ENCODE measurements at regions not wholly inside any gene's neighbourhood (a gene's known extent, or its start where the extent isn't known, plus 50 kb on each side); places are given as distances from the start of the nearest gene placed in this dataset.

GRCh38 chr2:119104414-119104813 lies 54.1 kb downstream of the C1QL2 start:
- H3K27ac Mint-ChIP-seq: no peak overlapping the region
- POLR2A ChIA-PET: no interaction called here
- no peak for ATAC-seq
- CTCF ChIA-PET: no interaction called here
- H3K9me3 Mint-ChIP-seq (ENCODE audit: insufficient read depth): no peaks in the 10 kb centered on the region
- no peak for DNase-seq
- no peaks in the 10 kb centered on the region for H3K4me1 Mint-ChIP-seq (ENCODE audit: low read depth)
- H3K27me3 Mint-ChIP-seq (ENCODE audit: low read depth): no peaks in the 10 kb centered on the region
- H3K4me3 Mint-ChIP-seq: no peak overlapping the region
- no peaks in the 10 kb centered on the region for H3K36me3 Mint-ChIP-seq (ENCODE audit: low read depth)

- Mint-ChIP-seq H3K27ac (no peak overlapping the region), H3K36me3 (ENCODE audit: low read depth) (no peaks in the 10 kb centered on the region), H3K4me1 (ENCODE audit: low read depth) (no peaks in the 10 kb centered on the region), H3K4me3 (no peak overlapping the region), H3K9me3 (ENCODE audit: insufficient read depth) (no peaks in the 10 kb centered on the region), H3K27me3 (ENCODE audit: low read depth) (no peaks in the 10 kb centered on the region)
- ATAC-seq (no peak), DNase-seq (no peak)
- POLR2A ChIA-PET: interaction anchor here (0.5 kb wide), 1 partner anchor 459 kb away, joined by 3 read pairs; no protein-coding TSS in a partner anchor
- CTCF ChIA-PET: no interaction called here
Observed at GRCh38 chr2:119102964-119103363, 55.6 kb downstream of the C1QL2 start.

- H3K27me3 Mint-ChIP-seq (ENCODE audit: low read depth): peaks cover 3% of the 10 kb centered on the region
- DNase-seq: no peak
- no peaks in the 10 kb centered on the region for H3K9me3 Mint-ChIP-seq (ENCODE audit: insufficient read depth)
- H3K4me1 Mint-ChIP-seq (ENCODE audit: low read depth): no peaks in the 10 kb centered on the region
- ChIA-PET CTCF (no interaction called here), POLR2A (no interaction called here)
- no peak for ATAC-seq
- H3K36me3 Mint-ChIP-seq (ENCODE audit: low read depth): no peaks in the 10 kb centered on the region
- no peak overlapping the region for H3K27ac Mint-ChIP-seq
- H3K4me3 Mint-ChIP-seq: no peak overlapping the region
Observed at GRCh38 chr2:119088416-119088815, 70.1 kb downstream of the C1QL2 start.

- ChIA-PET POLR2A (interaction anchor here (0.6 kb wide), 1 partner anchor 8 kb away, joined by 3 read pairs; no protein-coding TSS in a partner anchor), CTCF (no interaction called here)
- H3K4me1 Mint-ChIP-seq (ENCODE audit: low read depth): no peaks in the 10 kb centered on the region
- H3K9me3 Mint-ChIP-seq (ENCODE audit: insufficient read depth): no peaks in the 10 kb centered on the region
- H3K36me3 Mint-ChIP-seq (ENCODE audit: low read depth): no peaks in the 10 kb centered on the region
- ATAC-seq: no peak
- H3K27me3 Mint-ChIP-seq (ENCODE audit: low read depth): peaks cover 3% of the 10 kb centered on the region
- DNase-seq: no peak
- no peak overlapping the region for H3K4me3 Mint-ChIP-seq
- no peak overlapping the region for H3K27ac Mint-ChIP-seq
Observed at GRCh38 chr2:119086327-119086726, 72.2 kb downstream of the C1QL2 start.

- ATAC-seq (no peak), DNase-seq (no peak)
- ChIA-PET POLR2A (interaction anchor here (0.6 kb wide), 1 partner anchor 9 kb away, joined by 3 read pairs; no protein-coding TSS in a partner anchor), CTCF (no interaction called here)
- Mint-ChIP-seq H3K4me3 (no peak overlapping the region), H3K36me3 (ENCODE audit: low read depth) (no peaks in the 10 kb centered on the region), H3K27me3 (ENCODE audit: low read depth) (peaks cover 3% of the 10 kb centered on the region), H3K27ac (no peak overlapping the region), H3K4me1 (ENCODE audit: low read depth) (no peaks in the 10 kb centered on the region), H3K9me3 (ENCODE audit: insufficient read depth) (no peaks in the 10 kb centered on the region)
Observed at GRCh38 chr2:119085613-119086012, 72.9 kb downstream of the C1QL2 start.

- no peak overlapping the region for H3K27ac Mint-ChIP-seq
- POLR2A ChIA-PET: no interaction called here
- H3K36me3 Mint-ChIP-seq (ENCODE audit: low read depth): no peaks in the 10 kb centered on the region
- peaks cover 3% of the 10 kb centered on the region for H3K27me3 Mint-ChIP-seq (ENCODE audit: low read depth)
- DNase-seq (no peak), ATAC-seq (no peak)
- no peak overlapping the region for H3K4me3 Mint-ChIP-seq
- H3K9me3 Mint-ChIP-seq (ENCODE audit: insufficient read depth): no peaks in the 10 kb centered on the region
- CTCF ChIA-PET: no interaction called here
- no peaks in the 10 kb centered on the region for H3K4me1 Mint-ChIP-seq (ENCODE audit: low read depth)
Observed at GRCh38 chr2:119083416-119083815, 75.1 kb downstream of the C1QL2 start.

- ChIA-PET CTCF (no interaction called here), POLR2A (no interaction called here)
- H3K4me3 Mint-ChIP-seq: no peak overlapping the region
- peaks cover 3% of the 10 kb centered on the region for H3K27me3 Mint-ChIP-seq (ENCODE audit: low read depth)
- H3K9me3 Mint-ChIP-seq (ENCODE audit: insufficient read depth): no peaks in the 10 kb centered on the region
- no peaks in the 10 kb centered on the region for H3K4me1 Mint-ChIP-seq (ENCODE audit: low read depth)
- no peaks in the 10 kb centered on the region for H3K36me3 Mint-ChIP-seq (ENCODE audit: low read depth)
- ATAC-seq (no peak), DNase-seq (no peak)
- H3K27ac Mint-ChIP-seq: no peak overlapping the region
Observed at GRCh38 chr2:119082821-119083400, 75.6 kb downstream of the C1QL2 start.

- no peak for ATAC-seq
Observed at GRCh38 chr2:119078796-119079195, 79.8 kb downstream of the C1QL2 start.

GRCh38 chr2:119076713-119077112 lies 81.8 kb downstream of the C1QL2 start:
- ChIA-PET CTCF (no interaction called here), POLR2A (no interaction called here)
- Mint-ChIP-seq H3K4me3 (no peak overlapping the region), H3K27me3 (ENCODE audit: low read depth) (no peaks in the 10 kb centered on the region), H3K9me3 (ENCODE audit: insufficient read depth) (no peaks in the 10 kb centered on the region), H3K36me3 (ENCODE audit: low read depth) (no peaks in the 10 kb centered on the region), H3K4me1 (ENCODE audit: low read depth) (no peaks in the 10 kb centered on the region), H3K27ac (no peak overlapping the region)
- no peak for ATAC-seq
- DNase-seq: no peak

More at GRCh38 chr2:119078796-119079195, 79.8 kb downstream of the C1QL2 start:
- no peak for DNase-seq
- POLR2A ChIA-PET: no interaction called here
- Mint-ChIP-seq H3K9me3 (ENCODE audit: insufficient read depth) (no peaks in the 10 kb centered on the region), H3K4me3 (no peak overlapping the region), H3K36me3 (ENCODE audit: low read depth) (no peaks in the 10 kb centered on the region), H3K4me1 (ENCODE audit: low read depth) (no peaks in the 10 kb centered on the region), H3K27me3 (ENCODE audit: low read depth) (no peaks in the 10 kb centered on the region), H3K27ac (no peak overlapping the region)
- CTCF ChIA-PET: no interaction called here

GRCh38 chr2:119073213-119073612 lies 85.3 kb downstream of the C1QL2 start:
- ATAC-seq (no peak), DNase-seq (no peak)
- ChIA-PET POLR2A (no interaction called here), CTCF (no interaction called here)
- H3K27ac Mint-ChIP-seq: no peak overlapping the region
- H3K4me3 Mint-ChIP-seq: no peak overlapping the region
- H3K4me1 Mint-ChIP-seq (ENCODE audit: low read depth): no peaks in the 10 kb centered on the region
- no peaks in the 10 kb centered on the region for H3K9me3 Mint-ChIP-seq (ENCODE audit: insufficient read depth)
- no peaks in the 10 kb centered on the region for H3K36me3 Mint-ChIP-seq (ENCODE audit: low read depth)
- H3K27me3 Mint-ChIP-seq (ENCODE audit: low read depth): no peaks in the 10 kb centered on the region

GRCh38 chr2:119071476-119071875 lies 87.1 kb downstream of the C1QL2 start:
- no peaks in the 10 kb centered on the region for H3K27me3 Mint-ChIP-seq (ENCODE audit: low read depth)
- no peaks in the 10 kb centered on the region for H3K4me1 Mint-ChIP-seq (ENCODE audit: low read depth)
- H3K4me3 Mint-ChIP-seq: no peak overlapping the region
- no peaks in the 10 kb centered on the region for H3K36me3 Mint-ChIP-seq (ENCODE audit: low read depth)
- ChIA-PET CTCF (no interaction called here), POLR2A (no interaction called here)
- ATAC-seq: no peak
- no peaks in the 10 kb centered on the region for H3K9me3 Mint-ChIP-seq (ENCODE audit: insufficient read depth)
- DNase-seq: no peak
- H3K27ac Mint-ChIP-seq: no peak overlapping the region

- ATAC-seq (no peak), DNase-seq (no peak)
- Mint-ChIP-seq H3K36me3 (ENCODE audit: low read depth) (no peaks in the 10 kb centered on the region), H3K4me3 (no peak overlapping the region), H3K9me3 (ENCODE audit: insufficient read depth) (no peaks in the 10 kb centered on the region), H3K4me1 (ENCODE audit: low read depth) (no peaks in the 10 kb centered on the region), H3K27ac (no peak overlapping the region), H3K27me3 (ENCODE audit: low read depth) (no peaks in the 10 kb centered on the region)
- ChIA-PET POLR2A (no interaction called here), CTCF (no interaction called here)
Observed at GRCh38 chr2:119069781-119070180, 88.8 kb downstream of the C1QL2 start.

GRCh38 chr2:119068154-119068725 lies 90.3 kb downstream of the C1QL2 start:
- CTCF ChIA-PET: no interaction called here
- no peaks in the 10 kb centered on the region for H3K4me1 Mint-ChIP-seq (ENCODE audit: low read depth)
- POLR2A ChIA-PET: no interaction called here
- DNase-seq: no peak
- H3K4me3 Mint-ChIP-seq: no peak overlapping the region
- H3K36me3 Mint-ChIP-seq (ENCODE audit: low read depth): no peaks in the 10 kb centered on the region
- H3K27me3 Mint-ChIP-seq (ENCODE audit: low read depth): no peaks in the 10 kb centered on the region
- ATAC-seq: no peak
- H3K27ac Mint-ChIP-seq: no peak overlapping the region
- no peaks in the 10 kb centered on the region for H3K9me3 Mint-ChIP-seq (ENCODE audit: insufficient read depth)
